ENCODE measurements at regions not wholly inside any gene's neighbourhood (a gene's known extent, or its start where the extent isn't known, plus 50 kb on each side); places are given as distances from the start of the nearest gene placed in this dataset.
"Not testable (repeated sequence)": the region's sequence is repeated elsewhere in the genome, so short reads cannot be mapped to it uniquely, and the experiment has no call there.

GRCh38 chr14:105762262-105762661 lies 235.9 kb downstream of the TMEM121 start:
- not testable (repeated sequence) for TF ChIP-seq POLR2A (IDR thresholded peaks at IDR 0.05)
- TF ChIP-seq, protein P1, sequence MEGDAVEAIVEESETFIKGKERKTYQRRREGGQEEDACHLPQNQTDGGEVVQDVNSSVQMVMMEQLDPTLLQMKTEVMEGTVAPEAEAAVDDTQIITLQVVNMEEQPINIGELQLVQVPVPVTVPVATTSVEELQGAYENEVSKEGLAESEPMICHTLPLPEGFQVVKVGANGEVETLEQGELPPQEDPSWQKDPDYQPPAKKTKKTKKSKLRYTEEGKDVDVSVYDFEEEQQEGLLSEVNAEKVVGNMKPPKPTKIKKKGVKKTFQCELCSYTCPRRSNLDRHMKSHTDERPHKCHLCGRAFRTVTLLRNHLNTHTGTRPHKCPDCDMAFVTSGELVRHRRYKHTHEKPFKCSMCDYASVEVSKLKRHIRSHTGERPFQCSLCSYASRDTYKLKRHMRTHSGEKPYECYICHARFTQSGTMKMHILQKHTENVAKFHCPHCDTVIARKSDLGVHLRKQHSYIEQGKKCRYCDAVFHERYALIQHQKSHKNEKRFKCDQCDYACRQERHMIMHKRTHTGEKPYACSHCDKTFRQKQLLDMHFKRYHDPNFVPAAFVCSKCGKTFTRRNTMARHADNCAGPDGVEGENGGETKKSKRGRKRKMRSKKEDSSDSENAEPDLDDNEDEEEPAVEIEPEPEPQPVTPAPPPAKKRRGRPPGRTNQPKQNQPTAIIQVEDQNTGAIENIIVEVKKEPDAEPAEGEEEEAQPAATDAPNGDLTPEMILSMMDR (IDR thresholded peaks at IDR 0.05), result not testable (repeated sequence)

All from body of pancreas (tissue), 4 donors.